ENCODE measurements at regions not wholly inside any gene's neighbourhood (a gene's known extent, or its start where the extent isn't known, plus 50 kb on each side); places are given as distances from the start of the nearest gene placed in this dataset.

- no peak for TF ChIP-seq CTCF (IDR thresholded peaks at IDR 0.05; ENCODE audit: insufficient read depth, low read length)
- no peak for TF ChIP-seq GABPA (IDR thresholded peaks at IDR 0.05; ENCODE audit: low read depth)
- no peak for TF ChIP-seq POLR2AphosphoS5 (IDR thresholded peaks at IDR 0.05; ENCODE audit: low read depth)
- TF ChIP-seq SPI1 (IDR thresholded peaks at IDR 0.05; ENCODE audit: borderline replicate concordance, low read depth) = no peak
These were observed 555.7 kb downstream of the DSC3 start for GRCh38 chr18:30486856-30487255.
